Stomach (tissue), 8 donors: ENCODE measurements at regions not wholly inside any gene's neighbourhood (a gene's known extent, or its start where the extent isn't known, plus 50 kb on each side); places are given as distances from the start of the nearest gene placed in this dataset.
A peak's percentile ranks its signal among the peaks of the same experiment; 100 is the strongest.

Experiments used
- DNase-seq, 2 donors: peaks; one replicate each; pipeline versions ENCODE4 v3.0.0 to v3.0.0-alpha.2; 2013 to 2019
- H3K27ac ChIP-seq, 5 donors: fragments of 200-600 bp in 4 of 5; sonication (generic) in 4 of 5; one replicate each; pipeline ENCODE4 v1.5.1; 2013 to 2019; ENCODE audit warnings: mild to moderate bottlenecking in 1 of 5, moderate library complexity in 1 of 5
- H3K27me3 ChIP-seq, 3 donors: fragments of 200-600 bp; sonication (generic); one replicate each; pipeline ENCODE4 v1.5.1; 2017 to 2019; ENCODE audit warnings: mixed run types in 1 of 3
- H3K36me3 ChIP-seq, 4 donors: fragments of 200-600 bp; sonication (generic); 1 replicate in 3 of 4; 2 replicates in 1 of 4; pipeline ENCODE4 v1.5.1; 2016 to 2019
- H3K4me1 ChIP-seq, 4 donors: fragments of 200-600 bp; sonication (generic); one replicate each; pipeline ENCODE4 v1.5.1; 2016 to 2019
- H3K4me3 ChIP-seq, 4 donors: fragments of 200-600 bp; sonication (generic) in 3 of 4; one replicate each; pipeline ENCODE4 v1.5.1; 2016 to 2019; ENCODE audit warnings: mild to moderate bottlenecking in 1 of 4
- H3K9me3 ChIP-seq, 4 donors: fragments of 200-600 bp; sonication (generic); one replicate each; pipeline ENCODE4 v1.5.1; 2016 to 2019
- EP300 ChIP-seq: sonication (generic); formaldehyde crosslinking; IDR thresholded peaks from one replicate; pipeline ENCODE4 v1.6.1; 2017; ENCODE audit warnings: antibody characterized with exemption
- POLR2A ChIP-seq, 4 donors: fragments of 450-650 bp; IDR thresholded peaks; one replicate each; pipeline ENCODE4 v1.6.1; 2016; ENCODE audit warnings: antibody characterized with exemption in 4 of 4, control low read depth in 2 of 4, mild to moderate bottlenecking in 1 of 4, moderate library complexity in 1 of 4
- POLR2AphosphoS5 ChIP-seq, 3 donors: sonication (generic); formaldehyde crosslinking; IDR thresholded peaks; one replicate each; pipeline ENCODE4 v1.6.1; 2016; ENCODE audit warnings: antibody characterized with exemption in 3 of 3
- WGBS, 5 donors: extraction: QIAGEN DNeasy Blood & Tissue Kit in 3 of 5; methylation state at CpG; one replicate each; pipeline versions ENCODE4 v1.1.5 to v1.1.7; 2013 to 2018; 5-methylcytosine and 5-hydroxymethylcytosine counted together
- intact Hi-C: fragments of 100-400 bp; cut with DNase I; formaldehyde crosslinking; loops from one replicate; pipeline ENCODE4 v1.15.1; 2023; ENCODE audit warnings: low total_unique reads
- TF ChIP-seq, protein P1 (sequence below), 7 experiments: fragments of 450-650 bp in 4 of 7; fragments of 200-600 bp in 3 of 7; sonication (generic) in 3 of 7; IDR thresholded peaks; one replicate each; pipeline ENCODE4 v1.5.1; 2016 to 2019; ENCODE audit warnings: antibody characterized with exemption in 7 of 7, control low read depth in 2 of 7, mild to moderate bottlenecking in 1 of 7
- donor health status: healthy with polysubstance abuse.
- donor health status: Bipolar disorder and iron deficiency.
- donor health status: healthy.

DNA sequence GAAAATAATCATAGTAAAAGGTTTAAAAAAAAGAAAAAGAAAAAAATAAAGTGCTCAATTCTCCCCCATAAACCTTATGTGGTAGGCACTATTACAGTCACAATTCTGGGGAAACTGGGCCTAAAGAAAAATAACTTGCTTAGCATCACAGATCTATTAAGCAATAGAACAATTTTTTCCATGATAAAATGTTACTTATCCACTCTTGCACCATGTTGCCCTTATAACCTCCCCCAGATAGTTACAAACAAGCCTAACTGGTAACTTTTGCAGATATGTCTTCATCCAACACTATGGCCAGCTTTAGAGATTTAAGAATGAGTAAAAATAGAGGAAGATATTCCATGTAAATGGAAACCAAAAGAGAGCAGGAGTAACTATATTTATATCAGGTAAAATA lies 164.8 kb downstream of the DUSP6 start:
- no peaks in the 10 kb centered on the region for H3K36me3 ChIP-seq
- TF ChIP-seq EP300, result no peak
- TF ChIP-seq POLR2AphosphoS5 (IDR thresholded peaks at IDR 0.05), result no peak
- no peak for TF ChIP-seq POLR2A (IDR thresholded peaks at IDR 0.05)
- TF ChIP-seq, protein P1, sequence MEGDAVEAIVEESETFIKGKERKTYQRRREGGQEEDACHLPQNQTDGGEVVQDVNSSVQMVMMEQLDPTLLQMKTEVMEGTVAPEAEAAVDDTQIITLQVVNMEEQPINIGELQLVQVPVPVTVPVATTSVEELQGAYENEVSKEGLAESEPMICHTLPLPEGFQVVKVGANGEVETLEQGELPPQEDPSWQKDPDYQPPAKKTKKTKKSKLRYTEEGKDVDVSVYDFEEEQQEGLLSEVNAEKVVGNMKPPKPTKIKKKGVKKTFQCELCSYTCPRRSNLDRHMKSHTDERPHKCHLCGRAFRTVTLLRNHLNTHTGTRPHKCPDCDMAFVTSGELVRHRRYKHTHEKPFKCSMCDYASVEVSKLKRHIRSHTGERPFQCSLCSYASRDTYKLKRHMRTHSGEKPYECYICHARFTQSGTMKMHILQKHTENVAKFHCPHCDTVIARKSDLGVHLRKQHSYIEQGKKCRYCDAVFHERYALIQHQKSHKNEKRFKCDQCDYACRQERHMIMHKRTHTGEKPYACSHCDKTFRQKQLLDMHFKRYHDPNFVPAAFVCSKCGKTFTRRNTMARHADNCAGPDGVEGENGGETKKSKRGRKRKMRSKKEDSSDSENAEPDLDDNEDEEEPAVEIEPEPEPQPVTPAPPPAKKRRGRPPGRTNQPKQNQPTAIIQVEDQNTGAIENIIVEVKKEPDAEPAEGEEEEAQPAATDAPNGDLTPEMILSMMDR (IDR thresholded peaks at IDR 0.05), result no peak
- intact Hi-C loops, result no loop called here
- H3K4me1 ChIP-seq, result no peaks in the 10 kb centered on the region
- peaks cover 0 to 17% (median 7%) of the 10 kb centered on the region in 4 donors for H3K9me3 ChIP-seq
- H3K4me3 ChIP-seq, result no peak overlapping the region
- no peak for DNase-seq
- H3K27me3 ChIP-seq, result no peaks in the 10 kb centered on the region
- no peak overlapping the region for H3K27ac ChIP-seq

DNA sequence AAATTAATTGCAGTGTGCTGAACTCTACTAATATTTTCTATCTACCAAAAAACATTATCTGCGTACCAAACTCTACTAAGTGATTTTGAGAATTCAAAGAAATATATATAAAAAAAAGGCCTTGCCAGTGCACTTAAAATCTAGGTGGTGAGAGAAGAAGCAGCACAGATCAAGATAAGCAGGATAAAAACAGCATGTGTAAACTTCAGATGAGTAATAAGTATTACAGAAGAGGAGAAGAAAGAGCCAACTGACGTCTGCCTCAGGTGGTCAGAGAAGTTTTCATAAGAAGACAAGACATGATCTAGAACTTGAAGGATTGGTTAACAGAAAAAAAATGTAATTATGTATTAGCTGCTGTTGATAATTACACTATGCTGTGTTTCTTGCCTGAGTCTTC lies 166.4 kb downstream of the DUSP6 start:
- Histone ChIP-seq H3K27me3 (no peaks in the 10 kb centered on the region), H3K27ac (no peak overlapping the region), H3K4me3 (no peak overlapping the region), H3K9me3 (peaks cover 0 to 17% (median 7%) of the 10 kb centered on the region in 4 donors), H3K4me1 (peaks cover 0 to 11% (median 4%) of the 10 kb centered on the region in 4 donors), H3K36me3 (no peaks in the 10 kb centered on the region)
- TF ChIP-seq POLR2AphosphoS5 (IDR thresholded peaks at IDR 0.05), result no peak
- no peak for TF ChIP-seq POLR2A (IDR thresholded peaks at IDR 0.05)
- TF ChIP-seq, protein P1 (IDR thresholded peaks at IDR 0.05), result no peak
- TF ChIP-seq EP300, result no peak
- WGBS, 5 donors, result 86 to 94% (median 91%) methylated on average over 2 of the region's 2 CpGs
- intact Hi-C loops, result no loop called here
- DNase-seq, result no peak

DNA sequence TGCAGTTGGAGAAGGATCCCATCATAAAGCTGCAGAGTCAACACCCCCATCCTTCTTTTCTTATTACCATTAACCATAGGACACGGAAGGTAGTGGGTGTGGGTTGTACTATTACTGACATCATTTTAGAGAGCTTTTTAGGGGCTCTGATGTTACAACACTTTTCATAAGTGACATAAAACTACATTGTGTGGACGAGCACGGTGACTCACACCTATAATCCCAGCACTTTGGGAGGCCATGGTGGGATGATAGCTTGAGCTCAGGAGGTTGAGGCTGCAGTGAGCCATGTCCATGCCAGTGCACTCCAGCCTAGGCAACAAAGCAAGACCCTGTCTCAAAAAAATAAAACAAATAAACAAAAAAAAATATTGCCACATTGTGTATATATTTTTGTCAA lies 167.1 kb downstream of the DUSP6 start:
- H3K4me1 ChIP-seq, result peaks cover 0 to 18% (median 11%) of the 10 kb centered on the region in 4 donors
- no peak overlapping the region for H3K27ac ChIP-seq
- no peak for DNase-seq
- TF ChIP-seq, protein P1 (IDR thresholded peaks at IDR 0.05), result no peak
- no peak for TF ChIP-seq POLR2A (IDR thresholded peaks at IDR 0.05)
- TF ChIP-seq POLR2AphosphoS5 (IDR thresholded peaks at IDR 0.05), result no peak
- TF ChIP-seq EP300, result no peak
- H3K27me3 ChIP-seq, result no peaks in the 10 kb centered on the region
- intact Hi-C loops, result no loop called here
- WGBS, 5 donors, result 89 to 99% (median 95%) methylated on average over 3 of the region's 3 CpGs
- H3K9me3 ChIP-seq, result peaks cover 0 to 13% (median 5%) of the 10 kb centered on the region in 4 donors
- H3K4me3 ChIP-seq, result no peak overlapping the region
- no peaks in the 10 kb centered on the region for H3K36me3 ChIP-seq

DNA sequence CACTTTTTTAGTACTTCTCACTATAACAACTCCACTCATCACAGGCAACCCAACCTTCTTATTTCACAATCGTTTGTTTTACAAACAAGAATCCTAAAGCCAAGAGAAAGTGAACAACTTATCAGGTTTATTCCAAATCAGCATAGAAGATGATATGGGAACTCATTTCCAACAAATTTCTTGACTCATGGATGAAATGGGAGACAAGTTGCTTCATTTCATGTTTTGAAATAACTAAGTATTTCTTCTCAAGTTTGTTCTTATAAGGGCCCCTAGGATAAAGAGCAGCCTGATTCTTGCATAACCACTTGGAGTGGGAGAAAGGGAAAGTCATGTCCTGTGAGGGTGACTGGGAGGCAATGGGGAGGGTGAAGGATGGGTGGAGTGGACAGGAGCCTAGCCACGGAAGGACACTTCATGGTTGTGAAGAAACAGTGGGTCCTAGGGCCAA lies 168.3 kb downstream of the DUSP6 start:
- 57 to 72% (median 63%) methylated on average over 2 of the region's 2 CpGs for WGBS, 5 donors
- H3K4me1 ChIP-seq, result peaks cover 5 to 26% (median 13%) of the 10 kb centered on the region in 4 donors
- TF ChIP-seq, protein P1 (IDR thresholded peaks at IDR 0.05), result no peak
- TF ChIP-seq POLR2AphosphoS5 (IDR thresholded peaks at IDR 0.05) (peak in 1 of 3 donors; percentile 19), EP300 (no peak), POLR2A (IDR thresholded peaks at IDR 0.05) (no peak)
- DNase-seq, result no peak
- no peaks in the 10 kb centered on the region for H3K36me3 ChIP-seq
- intact Hi-C loops, result no loop called here
- H3K9me3 ChIP-seq, result peaks cover 0 to 1% (median 0%) of the 10 kb centered on the region in 4 donors
- no peak overlapping the region for H3K27ac ChIP-seq
- H3K4me3 ChIP-seq, result no peak overlapping the region
- H3K27me3 ChIP-seq, result no peaks in the 10 kb centered on the region
